Adrenal gland (tissue), 9 donors: ENCODE measurements at regions not wholly inside any gene's neighbourhood (a gene's known extent, or its start where the extent isn't known, plus 50 kb on each side); places are given as distances from the start of the nearest gene placed in this dataset.

Experiments used
- DNase-seq, 7 donors: peaks; one replicate each; pipeline ENCODE4 v3.0.0-alpha.2; 2019 to 2020
- H3K27ac ChIP-seq, 5 donors: fragments of 200-600 bp; sonication (generic) in 4 of 5; 1 replicate in 3 of 5; 2 replicates in 2 of 5; pipeline versions ENCODE4 v1.5.1 to v1.8.0; 2016 to 2020; ENCODE audit warnings: mild to moderate bottlenecking in 1 of 5
- H3K27me3 ChIP-seq: fragments of 200-600 bp; 2 replicates; pipeline ENCODE4 v1.8.0; 2021
- H3K36me3 ChIP-seq, 2 donors: fragments of 200-600 bp; replicated peaks in 1 of 2; 1 replicate in 1 of 2; 2 replicates in 1 of 2; pipeline versions ENCODE4 v1.5.1 to v1.8.0; 2018 to 2022
- H3K4me1 ChIP-seq, 2 donors: fragments of 200-600 bp; replicated peaks in 1 of 2; 1 replicate in 1 of 2; 2 replicates in 1 of 2; pipeline versions ENCODE4 v1.5.1 to v1.8.0; 2018 to 2021
- H3K4me3 ChIP-seq, 4 donors: fragments of 200-600 bp; sonication (generic) in 3 of 4; one replicate each; pipeline ENCODE4 v1.5.1; 2016 to 2018
- H3K9me3 ChIP-seq, 3 donors: fragments of 200-600 bp; sonication (generic) in 1 of 3; replicated peaks in 1 of 3; 1 replicate in 2 of 3; 2 replicates in 1 of 3; pipeline versions ENCODE4 v1.5.1 to v1.8.0; 2016 to 2021
- CTCF ChIP-seq, 6 experiments: fragments of 450-650 bp in 4 of 6; fragments of 200-600 bp in 2 of 6; sonication (generic) in 1 of 6; IDR thresholded peaks; 1 replicate in 5 of 6; 2 replicates in 1 of 6; pipeline versions ENCODE4 v1.5.1 to v1.8.0; 2016 to 2021; ENCODE audit warnings: antibody characterized with exemption in 6 of 6, mild to moderate bottlenecking in 2 of 6, moderate library complexity in 1 of 6
- POLR2A ChIP-seq, 2 donors: fragments of 450-650 bp; IDR thresholded peaks; one replicate each; pipeline ENCODE4 v1.6.1; 2017; ENCODE audit warnings: antibody characterized with exemption in 2 of 2, mild to moderate bottlenecking in 2 of 2, moderate library complexity in 1 of 2
- WGBS, 4 donors: extraction: QIAGEN DNeasy Blood & Tissue Kit in 2 of 4; methylation state at CpG; one replicate each; pipeline versions ENCODE4 v1.1.5 to v1.1.7; 2013 to 2017; 5-methylcytosine and 5-hydroxymethylcytosine counted together
- intact Hi-C, 2 donors: fragments of 100-400 bp; cut with DNase I; formaldehyde crosslinking; loops; one replicate each; pipeline versions ENCODE4 v1.14.1 to v1.15.0; 2022 to 2023
- donor health status: healthy with polysubstance abuse.
- donor health status: Bipolar disorder and iron deficiency.
- donor health status: DM: yes; HTN: yes; CAD: no.
- donor health status: DM: no; HTN: no; CAD: no.
- donor health status: DM: no; HTN: no; CAD: no.

- Histone ChIP-seq H3K27ac (peak overlapping the region in 3 of 5 donors; percentile 0 to 38 (median 25)), H3K27me3 (no peaks in the 10 kb centered on the region), H3K9me3 (no peaks in the 10 kb centered on the region), H3K36me3 (no peaks in the 10 kb centered on the region), H3K4me1 (peaks cover 0 to 7% of the 10 kb centered on the region in 2 donors), H3K4me3 (no peak overlapping the region)
- TF ChIP-seq CTCF (IDR thresholded peaks at IDR 0.05) (peak in 1 of 6 experiments; percentile 4), POLR2A (IDR thresholded peaks at IDR 0.05) (no peak)
- peak; percentile 57 to 79 (median 71) for DNase-seq
- 57 to 66% (median 62%) methylated on average over 11 to 12 of the region's 12 CpGs for WGBS, 4 donors
- intact Hi-C loops, result no loop called here
Observed at GRCh38 chr20:39298571-39299506, 336.7 kb downstream of the DHX35 start.

GRCh38 chr20:39298121-39298520, 336.0 kb downstream of the DHX35 start:
- no peaks in the 10 kb centered on the region for H3K27me3 ChIP-seq
- intact Hi-C loops, result no loop called here
- no peak overlapping the region for H3K4me3 ChIP-seq
- H3K27ac ChIP-seq, result no peak overlapping the region
- H3K36me3 ChIP-seq, result no peaks in the 10 kb centered on the region
- peaks cover 0 to 7% of the 10 kb centered on the region in 2 donors for H3K4me1 ChIP-seq
- no peak for DNase-seq
- no peaks in the 10 kb centered on the region for H3K9me3 ChIP-seq
- no peak for TF ChIP-seq CTCF (IDR thresholded peaks at IDR 0.05)
- no peak for TF ChIP-seq POLR2A (IDR thresholded peaks at IDR 0.05)
- 89 to 96% (median 94%) methylated on average over 14 of the region's 14 CpGs for WGBS, 4 donors

GRCh38 chr20:39295301-39295700, 333.2 kb downstream of the DHX35 start:
- no peaks in the 10 kb centered on the region for H3K27me3 ChIP-seq
- TF ChIP-seq POLR2A (IDR thresholded peaks at IDR 0.05), result no peak
- no peak for TF ChIP-seq CTCF (IDR thresholded peaks at IDR 0.05)
- H3K27ac ChIP-seq, result no peak overlapping the region
- H3K9me3 ChIP-seq, result no peaks in the 10 kb centered on the region
- intact Hi-C loops, result no loop called here
- 60 to 82% (median 78%) methylated on average over 3 to 4 of the region's 4 CpGs for WGBS, 4 donors
- H3K4me3 ChIP-seq, result no peak overlapping the region
- peaks cover 0 to 19% of the 10 kb centered on the region in 2 donors for H3K4me1 ChIP-seq
- DNase-seq, result no peak
- no peaks in the 10 kb centered on the region for H3K36me3 ChIP-seq

GRCh38 chr20:39294137-39294725, 332.1 kb downstream of the DHX35 start:
- H3K4me1 ChIP-seq, result peaks cover 0 to 16% of the 10 kb centered on the region in 2 donors
- intact Hi-C loops, result no loop called here
- H3K27ac ChIP-seq, result no peak overlapping the region
- WGBS, 4 donors, result 77 to 88% (median 84%) methylated on average over 2 of the region's 2 CpGs
- no peak for TF ChIP-seq POLR2A (IDR thresholded peaks at IDR 0.05)
- no peak for TF ChIP-seq CTCF (IDR thresholded peaks at IDR 0.05)
- H3K27me3 ChIP-seq, result no peaks in the 10 kb centered on the region
- no peaks in the 10 kb centered on the region for H3K36me3 ChIP-seq
- no peak overlapping the region for H3K4me3 ChIP-seq
- H3K9me3 ChIP-seq, result no peaks in the 10 kb centered on the region
- DNase-seq, result no peak
